ENCODE measurements at regions not wholly inside any gene's neighbourhood (a gene's known extent, or its start where the extent isn't known, plus 50 kb on each side); places are given as distances from the start of the nearest gene placed in this dataset.

DNA sequence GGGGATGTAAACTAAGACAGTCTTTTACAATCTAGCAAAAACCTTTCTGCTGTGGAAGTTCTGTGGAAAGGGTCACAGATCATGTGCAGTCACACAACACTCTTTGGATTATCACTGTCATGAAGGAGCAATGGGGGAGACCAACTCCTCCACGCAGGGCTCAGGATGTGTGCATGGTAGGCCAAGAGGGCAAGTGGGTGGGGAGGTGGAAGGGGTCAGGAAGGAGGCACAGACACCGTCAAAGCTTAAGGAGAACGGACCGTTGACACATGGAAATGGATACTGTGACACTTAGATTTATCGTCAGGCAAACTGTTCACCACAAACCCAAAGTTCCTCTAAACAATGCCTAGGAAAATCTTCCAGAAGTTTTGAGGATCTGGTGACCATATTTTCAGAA lies 215.8 kb downstream of the PAX1 start:
- TF ChIP-seq, protein P1, sequence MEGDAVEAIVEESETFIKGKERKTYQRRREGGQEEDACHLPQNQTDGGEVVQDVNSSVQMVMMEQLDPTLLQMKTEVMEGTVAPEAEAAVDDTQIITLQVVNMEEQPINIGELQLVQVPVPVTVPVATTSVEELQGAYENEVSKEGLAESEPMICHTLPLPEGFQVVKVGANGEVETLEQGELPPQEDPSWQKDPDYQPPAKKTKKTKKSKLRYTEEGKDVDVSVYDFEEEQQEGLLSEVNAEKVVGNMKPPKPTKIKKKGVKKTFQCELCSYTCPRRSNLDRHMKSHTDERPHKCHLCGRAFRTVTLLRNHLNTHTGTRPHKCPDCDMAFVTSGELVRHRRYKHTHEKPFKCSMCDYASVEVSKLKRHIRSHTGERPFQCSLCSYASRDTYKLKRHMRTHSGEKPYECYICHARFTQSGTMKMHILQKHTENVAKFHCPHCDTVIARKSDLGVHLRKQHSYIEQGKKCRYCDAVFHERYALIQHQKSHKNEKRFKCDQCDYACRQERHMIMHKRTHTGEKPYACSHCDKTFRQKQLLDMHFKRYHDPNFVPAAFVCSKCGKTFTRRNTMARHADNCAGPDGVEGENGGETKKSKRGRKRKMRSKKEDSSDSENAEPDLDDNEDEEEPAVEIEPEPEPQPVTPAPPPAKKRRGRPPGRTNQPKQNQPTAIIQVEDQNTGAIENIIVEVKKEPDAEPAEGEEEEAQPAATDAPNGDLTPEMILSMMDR (IDR thresholded peaks at IDR 0.05), result no peak
- TF ChIP-seq POLR2A (IDR thresholded peaks at IDR 0.05) (no peak), POLR2AphosphoS5 (IDR thresholded peaks at IDR 0.05) (no peak), EP300 (IDR thresholded peaks at IDR 0.05) (no peak)

All from upper lobe of left lung (tissue), 4 donors.